GM12865 (cell line): ENCODE measurements at regions not wholly inside any gene's neighbourhood (a gene's known extent, or its start where the extent isn't known, plus 50 kb on each side); places are given as distances from the start of the nearest gene placed in this dataset.

Source experiments
- DNase-seq: peaks from one replicate; pipeline ENCODE4 v3.0.0; 2010; ENCODE audit warnings: low read depth
- H3K4me3 ChIP-seq: 2 replicates; pipeline ENCODE4 v1.5.1; 2011; ENCODE audit warnings: mild to moderate bottlenecking, low read depth, low read length, control low read depth
- TF ChIP-seq, protein P1 (sequence below): IDR thresholded peaks from 2 replicates; pipeline ENCODE4 v1.5.1; 2011; ENCODE audit warnings: low read length, control low read depth, low read depth, inconsistent platforms; ENCODE audit not compliant: insufficient read depth; ENCODE audit errors: missing control alignments

DNA sequence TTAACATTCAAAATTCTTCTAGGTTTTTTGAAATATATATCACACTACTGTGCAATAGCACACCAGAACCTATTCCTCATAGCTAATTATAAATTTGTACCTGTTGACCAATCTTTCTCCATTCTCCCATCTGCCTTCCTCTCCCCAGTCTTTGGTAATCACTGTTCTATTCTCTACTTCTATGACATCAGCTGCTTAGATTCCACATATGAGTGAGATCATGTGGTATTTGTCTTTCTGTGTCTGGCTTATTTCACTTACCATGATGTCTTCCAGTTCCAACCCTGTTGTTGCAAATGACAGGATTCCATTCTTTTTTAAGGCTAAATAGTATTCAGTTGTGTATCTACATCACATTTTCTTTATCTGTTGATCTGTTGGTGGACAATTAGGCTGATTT is 54.4 kb upstream of the CCDC6 start:
- no peak for DNase-seq
- TF ChIP-seq, protein P1, sequence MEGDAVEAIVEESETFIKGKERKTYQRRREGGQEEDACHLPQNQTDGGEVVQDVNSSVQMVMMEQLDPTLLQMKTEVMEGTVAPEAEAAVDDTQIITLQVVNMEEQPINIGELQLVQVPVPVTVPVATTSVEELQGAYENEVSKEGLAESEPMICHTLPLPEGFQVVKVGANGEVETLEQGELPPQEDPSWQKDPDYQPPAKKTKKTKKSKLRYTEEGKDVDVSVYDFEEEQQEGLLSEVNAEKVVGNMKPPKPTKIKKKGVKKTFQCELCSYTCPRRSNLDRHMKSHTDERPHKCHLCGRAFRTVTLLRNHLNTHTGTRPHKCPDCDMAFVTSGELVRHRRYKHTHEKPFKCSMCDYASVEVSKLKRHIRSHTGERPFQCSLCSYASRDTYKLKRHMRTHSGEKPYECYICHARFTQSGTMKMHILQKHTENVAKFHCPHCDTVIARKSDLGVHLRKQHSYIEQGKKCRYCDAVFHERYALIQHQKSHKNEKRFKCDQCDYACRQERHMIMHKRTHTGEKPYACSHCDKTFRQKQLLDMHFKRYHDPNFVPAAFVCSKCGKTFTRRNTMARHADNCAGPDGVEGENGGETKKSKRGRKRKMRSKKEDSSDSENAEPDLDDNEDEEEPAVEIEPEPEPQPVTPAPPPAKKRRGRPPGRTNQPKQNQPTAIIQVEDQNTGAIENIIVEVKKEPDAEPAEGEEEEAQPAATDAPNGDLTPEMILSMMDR: no peak
- H3K4me3 ChIP-seq: no peak overlapping the region

GRCh38 chr10:59959504-59960018 is 53.2 kb upstream of the CCDC6 start:
- TF ChIP-seq, protein P1: no peak
- H3K4me3 ChIP-seq: no peak overlapping the region
- DNase-seq: no peak

DNA sequence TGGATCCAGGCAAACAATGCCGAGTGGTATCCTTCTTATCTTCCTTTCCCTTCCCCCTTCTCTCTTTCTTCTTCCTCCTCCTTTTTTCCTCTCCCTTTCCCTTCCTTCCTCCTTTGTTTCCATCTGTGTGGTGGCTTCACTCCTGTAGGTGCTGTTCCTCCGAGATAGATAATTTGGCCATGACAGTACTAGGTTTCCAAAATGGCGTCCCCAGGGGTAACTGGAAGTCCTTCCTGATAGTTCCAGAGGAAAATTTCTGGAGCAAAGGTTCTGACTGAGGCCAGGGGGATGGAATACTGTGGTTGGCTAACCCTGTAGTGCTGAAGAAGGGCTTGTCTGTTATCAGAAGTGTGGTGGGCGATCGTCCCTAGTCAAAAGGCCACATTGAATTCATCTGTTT is 52.5 kb upstream of the CCDC6 start:
- TF ChIP-seq, protein P1: no peak
- H3K4me3 ChIP-seq: no peak overlapping the region
- DNase-seq: no peak

- no peak for DNase-seq
- no peak overlapping the region for H3K4me3 ChIP-seq
- TF ChIP-seq, protein P1: no peak
Observed at GRCh38 chr10:59957975-59958374, 51.6 kb upstream of the CCDC6 start.
